Right lobe of liver (tissue), 4 donors: ENCODE measurements at regions not wholly inside any gene's neighbourhood (a gene's known extent, or its start where the extent isn't known, plus 50 kb on each side); places are given as distances from the start of the nearest gene placed in this dataset.

Experiments
- POLR2A ChIP-seq: fragments of 450-650 bp; IDR thresholded peaks from one replicate; pipeline ENCODE4 v1.6.1; 2017; ENCODE audit warnings: antibody characterized with exemption, mild to moderate bottlenecking
- TF ChIP-seq, protein P1 (sequence below), 4 donors: fragments of 200-600 bp in 3 of 4; fragments of 450-650 bp in 1 of 4; IDR thresholded peaks; one replicate each; pipeline versions ENCODE4 v1.5.1 to v1.8.0; 2016 to 2022; ENCODE audit warnings: antibody characterized with exemption in 4 of 4, mild to moderate bottlenecking in 2 of 4
- donor health status: DM: no; HTN: no; CAD: no.
- donor health status: DM: no; HTN: no; CAD: no.
- donor health status: DM: no; HTN: yes; CAD: no.

DNA sequence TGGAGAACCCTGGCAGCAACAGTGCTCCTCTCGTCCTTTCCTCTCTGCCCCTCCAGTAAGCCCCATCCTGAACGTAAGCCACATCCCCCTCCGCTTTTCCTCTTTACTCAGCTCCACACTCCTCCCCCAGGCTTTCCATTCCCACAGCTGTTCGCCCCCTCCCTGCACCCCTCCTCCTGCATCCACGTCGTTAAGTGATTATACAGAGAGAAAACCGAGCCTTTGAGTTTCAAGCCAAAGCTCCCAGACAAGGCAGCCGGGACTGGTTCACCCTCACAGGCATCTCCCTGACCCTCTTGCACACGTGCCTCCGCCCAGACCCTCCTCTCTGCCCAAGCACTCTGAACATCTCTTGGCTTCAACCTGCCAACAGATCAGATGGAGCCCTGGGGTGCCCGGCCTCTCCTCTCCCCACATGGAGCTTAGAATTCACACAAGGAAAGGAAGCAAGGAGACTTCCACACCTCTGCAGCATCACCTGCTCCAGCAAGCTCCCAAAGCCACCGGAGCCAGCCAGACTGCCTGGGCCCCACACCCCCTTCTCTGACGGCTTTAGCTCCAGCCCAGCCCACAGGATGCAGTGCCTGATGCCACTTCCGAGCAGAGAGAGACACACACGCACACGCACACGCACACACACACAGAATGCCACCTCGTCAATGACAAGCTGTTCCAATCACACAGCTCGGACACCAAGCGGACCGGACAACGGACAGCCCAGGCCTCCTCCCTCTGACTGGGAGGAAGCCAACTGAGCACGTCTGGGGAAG is 99.9 kb upstream of the CCL2 start:
- TF ChIP-seq, protein P1, sequence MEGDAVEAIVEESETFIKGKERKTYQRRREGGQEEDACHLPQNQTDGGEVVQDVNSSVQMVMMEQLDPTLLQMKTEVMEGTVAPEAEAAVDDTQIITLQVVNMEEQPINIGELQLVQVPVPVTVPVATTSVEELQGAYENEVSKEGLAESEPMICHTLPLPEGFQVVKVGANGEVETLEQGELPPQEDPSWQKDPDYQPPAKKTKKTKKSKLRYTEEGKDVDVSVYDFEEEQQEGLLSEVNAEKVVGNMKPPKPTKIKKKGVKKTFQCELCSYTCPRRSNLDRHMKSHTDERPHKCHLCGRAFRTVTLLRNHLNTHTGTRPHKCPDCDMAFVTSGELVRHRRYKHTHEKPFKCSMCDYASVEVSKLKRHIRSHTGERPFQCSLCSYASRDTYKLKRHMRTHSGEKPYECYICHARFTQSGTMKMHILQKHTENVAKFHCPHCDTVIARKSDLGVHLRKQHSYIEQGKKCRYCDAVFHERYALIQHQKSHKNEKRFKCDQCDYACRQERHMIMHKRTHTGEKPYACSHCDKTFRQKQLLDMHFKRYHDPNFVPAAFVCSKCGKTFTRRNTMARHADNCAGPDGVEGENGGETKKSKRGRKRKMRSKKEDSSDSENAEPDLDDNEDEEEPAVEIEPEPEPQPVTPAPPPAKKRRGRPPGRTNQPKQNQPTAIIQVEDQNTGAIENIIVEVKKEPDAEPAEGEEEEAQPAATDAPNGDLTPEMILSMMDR (IDR thresholded peaks at IDR 0.05): no peak
- TF ChIP-seq POLR2A: no peak
